ENCODE measurements at regions not wholly inside any gene's neighbourhood (a gene's known extent, or its start where the extent isn't known, plus 50 kb on each side); places are given as distances from the start of the nearest gene placed in this dataset.
A peak's percentile ranks its signal among the peaks of the same experiment; 100 is the strongest.

DNA sequence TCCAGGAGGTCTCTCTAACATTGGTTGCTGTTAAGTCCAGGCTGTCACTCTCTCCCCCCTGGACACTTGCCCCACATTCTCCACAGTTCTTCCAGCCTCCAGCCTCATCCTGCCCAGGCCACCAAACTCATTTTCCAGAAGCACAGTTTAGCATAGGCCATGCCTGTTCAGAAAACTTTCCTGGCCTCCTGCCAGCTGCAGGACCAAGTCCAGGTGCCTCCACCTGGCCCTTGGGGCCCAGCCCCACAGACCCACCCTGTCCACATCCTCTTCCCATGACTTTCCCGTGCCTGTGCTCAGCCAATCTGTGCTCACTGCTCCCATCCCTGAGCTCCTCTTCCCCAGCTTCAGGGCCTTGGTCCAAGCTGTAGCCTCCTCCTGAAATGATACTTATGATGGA, 905.0 kb downstream of the UQCRFS1 start:
- DNase-seq (ENCODE audit: low read depth), result no peak
- TF ChIP-seq, protein P1, sequence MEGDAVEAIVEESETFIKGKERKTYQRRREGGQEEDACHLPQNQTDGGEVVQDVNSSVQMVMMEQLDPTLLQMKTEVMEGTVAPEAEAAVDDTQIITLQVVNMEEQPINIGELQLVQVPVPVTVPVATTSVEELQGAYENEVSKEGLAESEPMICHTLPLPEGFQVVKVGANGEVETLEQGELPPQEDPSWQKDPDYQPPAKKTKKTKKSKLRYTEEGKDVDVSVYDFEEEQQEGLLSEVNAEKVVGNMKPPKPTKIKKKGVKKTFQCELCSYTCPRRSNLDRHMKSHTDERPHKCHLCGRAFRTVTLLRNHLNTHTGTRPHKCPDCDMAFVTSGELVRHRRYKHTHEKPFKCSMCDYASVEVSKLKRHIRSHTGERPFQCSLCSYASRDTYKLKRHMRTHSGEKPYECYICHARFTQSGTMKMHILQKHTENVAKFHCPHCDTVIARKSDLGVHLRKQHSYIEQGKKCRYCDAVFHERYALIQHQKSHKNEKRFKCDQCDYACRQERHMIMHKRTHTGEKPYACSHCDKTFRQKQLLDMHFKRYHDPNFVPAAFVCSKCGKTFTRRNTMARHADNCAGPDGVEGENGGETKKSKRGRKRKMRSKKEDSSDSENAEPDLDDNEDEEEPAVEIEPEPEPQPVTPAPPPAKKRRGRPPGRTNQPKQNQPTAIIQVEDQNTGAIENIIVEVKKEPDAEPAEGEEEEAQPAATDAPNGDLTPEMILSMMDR (IDR thresholded peaks at IDR 0.05; ENCODE audit: control insufficient read depth, insufficient read depth, low read depth, low read length, missing control alignments), result no peak
- no peak overlapping the region for H3K4me3 ChIP-seq (ENCODE audit: control insufficient read depth, low read depth, low read length)

DNA sequence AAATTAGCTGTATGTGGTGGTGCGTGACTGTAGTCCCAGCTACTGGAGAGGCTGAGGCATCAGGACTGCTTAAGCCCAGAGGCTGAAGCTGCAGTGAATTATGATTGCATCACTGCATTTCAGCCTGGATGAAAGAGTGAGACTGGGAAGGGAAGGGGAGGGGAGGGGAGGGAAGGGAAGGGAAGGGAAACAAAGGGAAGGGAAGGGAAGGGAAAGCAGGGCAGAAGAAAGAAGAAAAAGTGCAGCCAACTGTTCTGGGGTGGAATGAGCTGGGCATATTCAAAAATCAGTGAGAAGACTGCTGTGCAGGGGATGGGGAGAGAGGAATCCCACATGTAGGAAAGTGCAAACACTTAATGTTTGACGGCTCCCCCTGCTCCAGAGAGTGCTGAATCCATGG, 905.5 kb downstream of the UQCRFS1 start:
- peak; percentile 57 for DNase-seq (ENCODE audit: low read depth)
- TF ChIP-seq, protein P1 (IDR thresholded peaks at IDR 0.05; ENCODE audit: control insufficient read depth, insufficient read depth, low read depth, low read length, missing control alignments), result no peak

DNA sequence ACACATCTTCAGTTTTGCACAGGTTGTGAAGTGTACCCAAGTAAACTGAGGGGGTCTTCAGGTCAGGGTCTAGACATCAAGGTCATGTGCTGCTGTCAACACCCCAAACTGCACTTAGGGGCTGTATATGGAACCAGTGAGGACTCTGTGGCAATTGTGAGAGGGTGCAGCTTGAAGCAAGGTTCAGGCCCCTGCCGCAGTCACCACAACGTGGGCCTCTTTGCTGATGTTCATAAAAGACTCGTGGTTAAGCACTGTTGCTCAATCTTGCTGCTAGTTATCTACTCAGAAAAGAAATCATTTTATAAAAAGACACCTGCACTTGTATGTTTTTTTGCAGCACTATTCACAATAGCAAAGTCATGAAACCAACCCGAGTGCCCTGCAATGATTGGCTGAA, 907.4 kb downstream of the UQCRFS1 start:
- H3K4me3 ChIP-seq (ENCODE audit: control insufficient read depth, low read depth, low read length), result no peak overlapping the region
- TF ChIP-seq, protein P1 (IDR thresholded peaks at IDR 0.05; ENCODE audit: control insufficient read depth, insufficient read depth, low read depth, low read length, missing control alignments), result no peak
- DNase-seq (ENCODE audit: low read depth), result no peak

More for the DNA sequence above, 905.5 kb downstream of the UQCRFS1 start:
- no peak overlapping the region for H3K4me3 ChIP-seq (ENCODE audit: control insufficient read depth, low read depth, low read length)

DNA sequence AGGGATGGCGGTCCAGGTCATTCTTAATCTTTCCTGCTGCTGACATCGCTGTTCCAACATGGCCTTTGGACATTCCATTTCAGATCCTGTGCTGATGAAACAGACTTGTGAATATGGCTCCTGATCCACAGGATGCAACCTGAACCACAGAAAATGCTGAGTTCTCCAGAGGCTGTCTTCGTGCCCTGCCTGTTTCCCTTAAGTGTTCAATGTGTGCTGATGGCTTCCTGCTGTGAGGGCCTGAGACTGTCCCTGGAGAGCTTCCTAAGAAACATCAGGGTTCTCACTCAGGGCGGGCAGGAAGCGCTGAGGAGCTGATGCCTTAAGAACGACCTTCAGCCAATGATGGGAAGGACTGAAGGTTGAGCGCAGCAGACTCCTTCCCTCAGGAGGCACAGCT, 909.4 kb downstream of the UQCRFS1 start:
- DNase-seq (ENCODE audit: low read depth), result no peak
- TF ChIP-seq, protein P1 (IDR thresholded peaks at IDR 0.05; ENCODE audit: control insufficient read depth, insufficient read depth, low read depth, low read length, missing control alignments), result no peak
- no peak overlapping the region for H3K4me3 ChIP-seq (ENCODE audit: control insufficient read depth, low read depth, low read length)

DNA sequence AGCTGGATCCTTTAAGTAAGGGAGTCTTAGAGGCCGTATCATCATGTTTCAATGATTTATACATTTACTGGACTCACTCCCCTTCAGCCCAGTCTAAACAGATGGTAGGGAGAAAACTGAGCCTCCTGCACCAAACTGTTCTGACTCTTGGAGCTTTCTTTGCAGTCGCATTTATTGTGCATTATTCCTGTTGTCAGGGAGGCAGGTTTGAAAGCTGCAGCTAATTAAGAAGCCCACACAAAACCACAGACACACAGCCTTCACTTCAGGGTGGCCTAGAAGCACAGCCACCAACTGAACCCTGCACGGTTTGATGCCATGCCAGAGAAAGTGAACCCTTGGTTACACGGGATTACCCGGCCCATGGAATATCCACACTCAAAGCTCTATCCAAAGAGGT, 911.0 kb downstream of the UQCRFS1 start:
- TF ChIP-seq, protein P1 (IDR thresholded peaks at IDR 0.05; ENCODE audit: control insufficient read depth, insufficient read depth, low read depth, low read length, missing control alignments), result no peak
- no peak for DNase-seq (ENCODE audit: low read depth)
- no peak overlapping the region for H3K4me3 ChIP-seq (ENCODE audit: control insufficient read depth, low read depth, low read length)

DNA sequence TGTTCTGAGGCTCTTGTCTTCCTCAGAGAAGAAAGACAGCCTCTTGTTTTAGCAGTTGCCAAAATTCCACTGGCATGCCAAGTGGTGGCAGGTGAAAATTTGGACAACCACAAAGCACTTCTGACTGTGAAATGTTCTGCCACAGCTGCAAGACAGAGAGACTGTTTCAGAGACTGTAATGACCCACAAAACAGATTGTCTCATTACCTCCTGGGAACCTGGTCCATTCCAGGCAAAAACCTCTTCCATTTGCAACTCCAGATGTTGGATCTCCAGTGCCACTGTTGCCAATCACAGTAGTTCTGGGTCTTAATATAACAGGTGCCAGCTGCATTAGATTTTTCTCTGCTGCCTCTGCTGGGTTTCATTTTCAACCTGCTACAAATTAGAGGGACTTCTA, 911.5 kb downstream of the UQCRFS1 start:
- no peak for DNase-seq (ENCODE audit: low read depth)
- H3K4me3 ChIP-seq (ENCODE audit: control insufficient read depth, low read depth, low read length), result no peak overlapping the region
- TF ChIP-seq, protein P1 (IDR thresholded peaks at IDR 0.05; ENCODE audit: control insufficient read depth, insufficient read depth, low read depth, low read length, missing control alignments), result no peak

DNA sequence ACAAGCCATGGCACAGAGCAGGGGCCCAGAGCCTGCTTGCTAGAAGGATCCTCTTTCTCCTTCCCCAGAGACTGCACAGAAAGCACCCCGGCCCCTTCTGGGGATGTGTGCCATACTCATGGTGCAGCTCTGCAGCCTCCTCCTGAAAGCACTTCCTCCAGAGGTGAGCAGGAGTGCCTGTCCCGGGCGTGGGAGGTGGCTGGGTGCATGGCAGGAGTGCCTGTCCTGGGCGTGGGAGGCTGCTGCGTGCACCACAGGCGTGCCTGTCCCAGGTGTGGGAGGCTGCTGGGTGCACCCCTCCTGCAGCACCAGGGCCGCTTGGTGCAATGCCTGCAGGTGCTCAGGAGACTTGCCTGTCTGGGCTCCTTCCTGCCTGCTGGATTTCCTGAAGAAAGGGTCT, 913.3 kb downstream of the UQCRFS1 start:
- H3K4me3 ChIP-seq (ENCODE audit: control insufficient read depth, low read depth, low read length), result no peak overlapping the region
- DNase-seq (ENCODE audit: low read depth), result no peak
- TF ChIP-seq, protein P1 (IDR thresholded peaks at IDR 0.05; ENCODE audit: control insufficient read depth, insufficient read depth, low read depth, low read length, missing control alignments), result no peak
